ENCODE measurements at regions not wholly inside any gene's neighbourhood (a gene's known extent, or its start where the extent isn't known, plus 50 kb on each side); places are given as distances from the start of the nearest gene placed in this dataset.

DNA sequence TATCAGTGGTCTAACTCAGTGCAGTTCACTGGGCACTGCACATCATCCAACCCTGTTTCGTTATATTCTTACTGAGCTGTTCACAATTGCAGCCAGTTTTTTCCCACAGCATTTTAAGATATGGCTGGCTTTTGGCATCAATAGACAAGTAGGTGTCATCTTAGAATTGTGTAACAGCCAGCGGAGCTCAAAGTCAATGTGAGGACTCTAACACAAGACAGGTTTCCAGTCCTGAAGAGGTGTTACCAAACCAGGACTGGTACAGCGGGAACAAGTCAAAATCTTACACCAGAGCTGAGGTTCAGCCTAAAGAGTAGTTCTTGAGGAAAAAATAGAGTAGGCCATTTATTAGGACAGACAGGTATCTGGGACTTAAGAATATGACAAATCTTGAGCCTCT, 313.3 kb downstream of the SEC16B start:
- H3K79me2 ChIP-seq (ENCODE audit: control insufficient read depth, low read length): no peaks in the 10 kb centered on the region
- H3K27ac ChIP-seq (ENCODE audit: low read depth, low read length): no peak overlapping the region
- no peak overlapping the region for H3K4me3 ChIP-seq (ENCODE audit: low read length)
- no peak overlapping the region for H3K4me2 ChIP-seq (ENCODE audit: low read length)
- H3K9me3 ChIP-seq (ENCODE audit: control insufficient read depth, insufficient read depth, low read length): no peaks in the 10 kb centered on the region
- no peaks in the 10 kb centered on the region for H3K9me2 ChIP-seq (replicated peaks; ENCODE audit: control insufficient read depth, low read length)
- H3K36me3 ChIP-seq (ENCODE audit: control insufficient read depth, low read length): no peaks in the 10 kb centered on the region
- no peaks in the 10 kb centered on the region for H3K4me1 ChIP-seq (ENCODE audit: control insufficient read depth, low read length)
- TF ChIP-seq CTCF (IDR thresholded peaks at IDR 0.05; ENCODE audit: low read depth, low read length, poor library complexity, severe bottlenecking) (no peak), EZH2phosphoT487 (IDR thresholded peaks at IDR 0.05; ENCODE audit: borderline replicate concordance, low read length) (no peak)
- no peaks in the 10 kb centered on the region for H4K20me1 ChIP-seq (ENCODE audit: control insufficient read depth, insufficient read depth, low read depth, low read length)
- no peaks in the 10 kb centered on the region for H3F3A ChIP-seq (ENCODE audit: control insufficient read depth, insufficient read depth)
- no peaks in the 10 kb centered on the region for H3K27me3 ChIP-seq (ENCODE audit: control insufficient read depth, low read length)

GRCh38 chr1:177650947-177651346, 318.9 kb downstream of the SEC16B start:
- TF ChIP-seq EZH2phosphoT487 (IDR thresholded peaks at IDR 0.05; ENCODE audit: borderline replicate concordance, low read length) (no peak), CTCF (IDR thresholded peaks at IDR 0.05; ENCODE audit: low read depth, low read length, poor library complexity, severe bottlenecking) (no peak)

DNA sequence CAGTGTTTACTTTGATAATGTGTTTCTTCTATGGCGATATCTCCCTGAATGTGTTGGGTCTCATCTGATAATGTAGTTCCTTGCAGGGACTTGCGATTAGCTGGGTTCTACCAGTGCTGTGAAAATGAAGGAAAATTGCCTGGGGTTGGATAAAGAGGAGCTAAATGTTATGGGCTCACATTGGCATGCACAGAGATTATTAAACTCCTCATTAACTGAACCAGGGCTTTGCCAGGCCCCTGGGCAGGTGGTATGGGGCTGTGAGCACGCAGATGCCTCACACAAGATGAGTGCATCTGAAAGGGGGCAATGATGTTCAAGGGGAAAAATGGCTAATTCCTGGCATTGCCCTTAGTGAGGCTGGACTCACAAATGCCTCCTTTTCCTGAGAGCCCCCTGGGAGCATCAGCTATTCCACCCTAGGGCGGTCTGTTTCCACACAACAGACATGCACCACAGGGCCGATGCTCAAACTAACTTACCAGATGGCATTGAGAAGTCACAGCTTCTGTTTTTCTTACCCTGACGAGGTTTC, 321.1 kb downstream of the SEC16B start:
- Histone ChIP-seq H3F3A (ENCODE audit: control insufficient read depth, insufficient read depth) (no peaks in the 10 kb centered on the region), H3K4me1 (ENCODE audit: control insufficient read depth, low read length) (no peaks in the 10 kb centered on the region), H3K4me2 (ENCODE audit: low read length) (no peak overlapping the region), H3K27ac (ENCODE audit: low read depth, low read length) (no peak overlapping the region), H3K27me3 (ENCODE audit: control insufficient read depth, low read length) (no peaks in the 10 kb centered on the region), H4K20me1 (ENCODE audit: control insufficient read depth, insufficient read depth, low read depth, low read length) (no peaks in the 10 kb centered on the region), H3K4me3 (ENCODE audit: low read length) (no peak overlapping the region), H3K9me2 (replicated peaks; ENCODE audit: control insufficient read depth, low read length) (no peaks in the 10 kb centered on the region), H3K9me3 (ENCODE audit: control insufficient read depth, insufficient read depth, low read length) (no peaks in the 10 kb centered on the region), H3K79me2 (ENCODE audit: control insufficient read depth, low read length) (no peaks in the 10 kb centered on the region), H3K36me3 (ENCODE audit: control insufficient read depth, low read length) (no peaks in the 10 kb centered on the region)
- TF ChIP-seq CTCF (IDR thresholded peaks at IDR 0.05; ENCODE audit: low read depth, low read length, poor library complexity, severe bottlenecking) (no peak), EZH2phosphoT487 (IDR thresholded peaks at IDR 0.05; ENCODE audit: borderline replicate concordance, low read length) (no peak)

More at GRCh38 chr1:177650947-177651346, 318.9 kb downstream of the SEC16B start:
- H3K9me3 ChIP-seq (ENCODE audit: control insufficient read depth, insufficient read depth, low read length): no peaks in the 10 kb centered on the region
- H3F3A ChIP-seq (ENCODE audit: control insufficient read depth, insufficient read depth): no peaks in the 10 kb centered on the region
- no peaks in the 10 kb centered on the region for H3K9me2 ChIP-seq (replicated peaks; ENCODE audit: control insufficient read depth, low read length)
- H3K36me3 ChIP-seq (ENCODE audit: control insufficient read depth, low read length): no peaks in the 10 kb centered on the region
- no peaks in the 10 kb centered on the region for H4K20me1 ChIP-seq (ENCODE audit: control insufficient read depth, insufficient read depth, low read depth, low read length)
- H3K4me3 ChIP-seq (ENCODE audit: low read length): no peak overlapping the region
- no peak overlapping the region for H3K4me2 ChIP-seq (ENCODE audit: low read length)
- H3K4me1 ChIP-seq (ENCODE audit: control insufficient read depth, low read length): no peaks in the 10 kb centered on the region
- no peak overlapping the region for H3K27ac ChIP-seq (ENCODE audit: low read depth, low read length)
- no peaks in the 10 kb centered on the region for H3K27me3 ChIP-seq (ENCODE audit: control insufficient read depth, low read length)
- no peaks in the 10 kb centered on the region for H3K79me2 ChIP-seq (ENCODE audit: control insufficient read depth, low read length)

All from DOHH2 (cell line).